Hematopoietic multipotent progenitor cell treated with erythropoietin and hydrocortisone succinate and interleukin-3 and kit ligand, for 6 days (in vitro differentiated cells): ENCODE measurements at regions not wholly inside any gene's neighbourhood (a gene's known extent, or its start where the extent isn't known, plus 50 kb on each side); places are given as distances from the start of the nearest gene placed in this dataset.

Experiments used
- DNase-seq: peaks from one replicate; pipeline ENCODE4 v3.0.0-alpha.2; 2015

GRCh38 chr5:74372051-74372450, 268.5 kb downstream of the ENC1 start:
- no peak for DNase-seq

DNA sequence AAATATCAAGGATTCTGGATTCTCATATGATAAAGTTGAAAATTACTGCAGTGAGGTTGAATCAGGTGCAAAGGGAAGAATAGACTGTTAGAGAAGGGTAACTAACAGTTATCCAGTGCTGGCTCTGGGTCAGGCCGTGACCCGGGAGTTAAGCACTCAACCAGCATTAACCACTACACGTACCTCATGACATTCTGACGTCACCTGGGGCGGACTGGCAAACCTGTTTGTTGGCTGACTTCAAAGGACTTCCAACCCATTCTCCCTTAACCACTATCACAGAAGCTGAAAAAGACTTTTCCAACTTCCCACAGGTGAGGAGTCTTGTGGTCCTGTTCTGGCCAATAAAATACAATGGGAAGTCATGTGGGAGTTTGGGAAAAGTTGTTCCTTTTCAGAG, 268.9 kb downstream of the ENC1 start:
- DNase-seq = no peak

DNA sequence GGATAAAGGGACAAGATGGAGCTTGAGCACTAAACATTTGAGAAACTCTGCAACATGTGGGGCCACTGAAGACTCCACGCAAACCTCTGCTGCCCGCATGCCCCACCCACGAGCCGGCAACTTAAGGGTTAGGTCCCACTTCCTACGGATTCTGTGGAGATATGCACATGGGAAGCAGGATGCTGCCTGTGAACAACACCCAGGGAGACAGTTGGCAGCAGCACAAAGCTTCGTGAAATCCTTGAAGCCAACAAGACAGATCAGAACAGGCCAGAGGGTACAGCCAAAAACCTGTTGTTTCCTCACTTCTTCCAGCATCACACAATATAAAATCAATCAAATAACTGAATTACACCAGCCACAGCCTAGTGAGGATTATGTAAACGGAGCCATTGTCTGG, 270.4 kb downstream of the ENC1 start:
- DNase-seq = no peak

GRCh38 chr5:74369173-74369572, 271.4 kb downstream of the ENC1 start:
- DNase-seq = no peak

GRCh38 chr5:74367934-74368333, 272.6 kb downstream of the ENC1 start:
- no peak for DNase-seq

- no peak for DNase-seq
Observed at GRCh38 chr5:74367241-74367733, 273.2 kb downstream of the ENC1 start.

GRCh38 chr5:74365723-74366122, 274.8 kb downstream of the ENC1 start:
- no peak for DNase-seq

DNA sequence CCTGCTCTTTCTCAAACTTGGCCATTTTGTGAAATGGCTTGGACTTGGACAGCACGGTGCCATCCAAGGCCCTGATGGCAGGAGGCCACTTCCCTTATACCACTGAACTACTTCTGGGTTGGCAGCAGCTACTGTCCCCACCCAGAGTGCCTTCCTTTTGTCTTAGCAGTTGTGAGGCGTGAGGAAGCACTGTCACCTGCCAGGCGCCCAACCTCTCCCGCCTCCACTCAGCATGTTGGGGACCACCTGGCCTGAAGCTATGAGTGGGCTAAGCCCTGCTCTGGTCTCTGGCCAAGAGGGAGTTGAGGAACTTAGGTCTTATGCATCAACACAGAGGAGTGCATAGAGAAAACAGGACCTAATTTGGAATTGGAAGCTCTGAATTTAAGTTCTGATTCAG, 276.0 kb downstream of the ENC1 start:
- DNase-seq = no peak

- no peak for DNase-seq
Observed at GRCh38 chr5:74363603-74364205, 276.8 kb downstream of the ENC1 start.

- DNase-seq = no peak
Observed at GRCh38 chr5:74361406-74362358, 278.8 kb downstream of the ENC1 start.

GRCh38 chr5:74360535-74361210, 279.9 kb downstream of the ENC1 start:
- DNase-seq = no peak

DNA sequence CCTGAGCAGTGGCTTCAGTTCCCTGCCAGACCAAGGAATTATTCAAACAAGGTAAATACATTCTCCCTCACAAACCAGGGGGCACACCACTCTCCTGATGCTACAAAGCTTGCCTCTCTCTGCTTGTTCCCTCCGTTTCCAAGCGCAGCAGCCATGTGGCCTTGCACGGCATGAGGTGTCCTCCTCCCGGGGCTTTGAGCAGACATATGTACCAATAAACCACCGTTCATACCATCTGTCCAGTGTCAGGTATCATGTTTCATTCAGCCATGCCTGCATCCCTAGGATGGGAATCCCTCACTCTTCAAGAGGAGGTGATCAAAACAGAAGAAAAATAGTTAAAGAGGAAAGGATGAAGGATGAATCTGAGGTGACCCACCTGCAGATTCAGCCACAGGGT, 282.7 kb downstream of the ENC1 start:
- DNase-seq = no peak

DNA sequence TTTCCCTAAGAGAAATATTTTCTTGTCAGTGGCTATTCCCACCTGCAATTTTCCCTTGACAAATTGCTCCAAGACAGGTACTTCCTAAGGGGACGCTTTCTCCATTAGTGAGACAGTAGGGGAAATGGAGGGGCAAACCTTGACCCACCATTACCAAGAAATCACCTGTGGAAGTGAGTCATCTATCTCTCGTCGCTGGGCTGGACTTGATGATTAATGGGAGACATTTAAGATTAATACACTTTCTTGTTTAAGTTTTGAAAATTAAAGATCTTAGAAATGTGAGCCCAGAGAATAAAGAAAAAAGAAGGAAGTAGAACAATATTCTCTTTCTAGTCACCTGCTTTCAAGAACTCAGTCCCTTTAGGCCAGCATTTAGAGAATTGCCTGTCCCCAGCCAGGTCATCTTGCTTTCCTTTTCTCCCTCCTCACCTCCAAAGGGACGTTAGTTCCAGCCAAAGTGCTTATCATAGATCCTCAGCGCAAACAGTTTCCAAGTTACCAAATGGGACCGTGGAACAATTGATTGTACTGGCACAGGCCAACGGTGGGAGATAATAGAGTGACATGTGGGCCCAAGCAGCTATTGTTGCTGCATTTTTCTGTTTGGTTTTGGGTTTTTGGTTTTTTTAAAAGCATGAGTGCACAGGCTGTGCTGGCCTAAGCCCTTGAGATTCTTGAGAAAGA, 284.4 kb downstream of the ENC1 start:
- no peak for DNase-seq

GRCh38 chr5:74355041-74355824, 285.3 kb downstream of the ENC1 start:
- DNase-seq = no peak

DNA sequence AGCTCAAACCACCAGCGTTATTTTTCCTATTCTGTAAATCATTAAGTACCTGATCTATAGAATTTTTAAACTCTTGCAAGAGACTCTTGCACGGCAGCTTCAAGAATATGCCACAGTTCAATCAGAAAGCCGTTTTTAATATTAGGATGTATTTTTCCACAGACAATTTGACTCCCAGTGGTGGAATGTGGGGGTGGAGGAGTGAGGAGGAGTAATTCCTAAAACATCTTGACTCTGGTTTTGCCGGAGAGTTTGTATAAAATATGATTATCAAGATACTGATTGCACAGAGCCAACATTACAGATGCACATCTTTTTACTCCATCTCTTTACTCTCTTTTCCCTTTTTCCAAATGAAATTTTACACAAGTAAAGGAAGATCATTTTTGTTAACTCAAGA, 288.3 kb downstream of the ENC1 start:
- DNase-seq = no peak

DNA sequence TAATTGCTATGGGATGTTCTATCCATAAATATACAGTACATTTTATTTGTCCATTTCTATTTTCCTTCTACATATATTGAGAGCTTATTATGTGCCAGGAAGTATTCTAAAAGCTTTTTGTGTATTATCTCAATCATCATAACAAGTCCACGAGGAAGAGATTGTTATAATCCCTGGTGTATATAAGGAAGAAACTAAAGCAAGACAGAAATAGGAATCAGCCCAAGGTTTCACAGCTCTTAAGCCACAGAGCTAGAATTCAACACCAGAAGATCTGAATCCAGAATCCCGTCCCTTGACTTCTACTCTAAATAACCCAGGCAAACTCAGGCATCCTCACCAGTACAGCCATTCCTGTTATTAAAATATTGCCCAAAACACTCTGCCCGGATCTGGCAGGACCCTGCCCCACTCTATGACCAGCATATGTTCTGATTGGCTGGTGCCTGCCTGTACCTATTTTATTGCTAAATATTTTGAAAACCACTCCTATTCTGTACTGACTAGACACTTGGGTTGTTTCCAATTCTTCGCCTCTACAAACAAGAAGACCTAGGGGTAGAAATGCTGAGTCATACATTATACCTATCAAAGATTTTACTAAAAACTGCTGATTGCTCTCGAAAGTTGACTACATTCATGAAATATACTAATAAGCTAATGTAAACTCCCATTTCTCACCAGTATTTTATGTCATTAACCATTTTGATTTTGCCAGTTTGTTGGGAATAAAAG, 297.4 kb downstream of the ENC1 start:
- DNase-seq = no peak

DNA sequence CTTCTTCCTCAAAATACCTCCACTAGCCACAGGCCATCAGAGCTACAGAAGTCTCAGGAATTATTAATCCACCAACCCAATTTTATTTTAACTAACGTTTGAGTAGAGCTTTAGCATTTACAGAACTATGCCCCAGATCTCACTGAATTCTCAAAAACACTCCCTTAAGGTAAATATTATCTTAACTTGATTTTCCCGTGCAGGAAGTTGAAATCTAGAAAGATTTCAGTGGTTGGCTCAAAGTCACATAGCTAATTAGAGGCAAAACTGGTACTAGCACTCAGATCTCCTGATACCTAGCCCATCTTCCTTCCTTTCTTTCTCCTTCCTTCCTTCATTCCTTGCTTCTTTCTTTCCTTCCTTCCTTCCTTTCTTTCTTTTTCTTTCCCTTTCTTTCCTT, 298.3 kb downstream of the ENC1 start:
- DNase-seq = no peak

- no peak for DNase-seq
Observed at GRCh38 chr5:74341221-74341620, 299.3 kb downstream of the ENC1 start.

DNA sequence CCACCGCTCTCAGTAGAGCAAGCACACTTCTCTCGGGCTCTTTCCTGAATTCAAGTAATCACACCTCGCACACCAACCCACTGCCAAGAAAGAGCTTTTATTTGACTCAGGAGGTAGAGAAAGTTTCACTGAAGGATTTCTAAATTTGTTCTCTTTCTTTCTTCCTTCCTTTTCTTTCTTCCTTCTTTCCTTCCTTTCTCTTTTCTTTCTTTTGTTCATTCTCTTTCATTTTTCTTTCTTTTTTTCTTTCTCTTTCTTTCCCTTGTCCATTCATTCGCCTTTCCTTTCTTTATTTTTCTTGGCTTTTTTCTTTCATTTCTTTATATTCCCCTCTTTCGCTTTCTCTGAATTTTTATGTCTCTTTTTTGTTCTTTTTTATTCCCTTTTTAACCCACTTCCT, 300.1 kb downstream of the ENC1 start:
- no peak for DNase-seq

- DNase-seq = no peak
Observed at GRCh38 chr5:74337984-74338310, 302.6 kb downstream of the ENC1 start.

- no peak for DNase-seq
Observed at GRCh38 chr5:74337254-74337983, 303.1 kb downstream of the ENC1 start.
